Fibroblast of the aortic adventitia (primary cell): ENCODE measurements at regions not wholly inside any gene's neighbourhood (a gene's known extent, or its start where the extent isn't known, plus 50 kb on each side); places are given as distances from the start of the nearest gene placed in this dataset.

Experiments used
- DNase-seq: peaks from one replicate; pipeline ENCODE4 v3.0.0-alpha.2; 2010; ENCODE audit warnings: low read depth
- H3K4me3 ChIP-seq: 2 replicates; pipeline ENCODE4 v1.5.1; 2011; ENCODE audit warnings: low read depth, mild to moderate bottlenecking, control low read depth, low read length, moderate library complexity
- CTCF ChIP-seq: IDR thresholded peaks from 2 replicates; pipeline ENCODE4 v1.5.1; 2011; ENCODE audit warnings: mild to moderate bottlenecking, low read length, control low read depth, inconsistent platforms; ENCODE audit not compliant: insufficient read depth

GRCh38 chr5:88393042-88393441 is 124.4 kb upstream of the TMEM161B start:
- no peak for DNase-seq
- TF ChIP-seq CTCF: no peak
- no peak overlapping the region for H3K4me3 ChIP-seq

- H3K4me3 ChIP-seq: no peak overlapping the region
- no peak for DNase-seq
- no peak for TF ChIP-seq CTCF
Measured at GRCh38 chr5:88391991-88392390, 123.3 kb upstream of the TMEM161B start.

GRCh38 chr5:88391116-88391515 is 122.5 kb upstream of the TMEM161B start:
- no peak for TF ChIP-seq CTCF
- H3K4me3 ChIP-seq: no peak overlapping the region
- DNase-seq: no peak

GRCh38 chr5:88390481-88390880 is 121.8 kb upstream of the TMEM161B start:
- no peak overlapping the region for H3K4me3 ChIP-seq
- no peak for DNase-seq
- no peak for TF ChIP-seq CTCF

DNA sequence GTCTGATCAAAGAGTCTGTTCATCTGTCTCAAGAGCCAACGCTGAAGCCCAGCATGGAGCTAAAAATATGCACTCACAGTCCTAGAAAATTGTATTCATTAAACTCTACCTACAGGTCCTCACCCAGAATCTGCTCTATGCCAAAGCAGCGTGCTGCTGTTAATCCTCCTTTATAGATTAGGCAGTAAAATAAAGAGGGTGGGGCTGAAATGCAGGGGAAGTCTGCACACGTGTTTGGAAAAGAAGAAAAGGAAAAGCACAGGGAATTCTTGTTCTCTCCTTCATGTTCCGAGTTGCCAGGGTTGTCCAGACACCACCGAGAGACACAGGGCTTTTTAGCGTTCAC is 121.4 kb upstream of the TMEM161B start:
- no peak for DNase-seq
- TF ChIP-seq CTCF: no peak

DNA sequence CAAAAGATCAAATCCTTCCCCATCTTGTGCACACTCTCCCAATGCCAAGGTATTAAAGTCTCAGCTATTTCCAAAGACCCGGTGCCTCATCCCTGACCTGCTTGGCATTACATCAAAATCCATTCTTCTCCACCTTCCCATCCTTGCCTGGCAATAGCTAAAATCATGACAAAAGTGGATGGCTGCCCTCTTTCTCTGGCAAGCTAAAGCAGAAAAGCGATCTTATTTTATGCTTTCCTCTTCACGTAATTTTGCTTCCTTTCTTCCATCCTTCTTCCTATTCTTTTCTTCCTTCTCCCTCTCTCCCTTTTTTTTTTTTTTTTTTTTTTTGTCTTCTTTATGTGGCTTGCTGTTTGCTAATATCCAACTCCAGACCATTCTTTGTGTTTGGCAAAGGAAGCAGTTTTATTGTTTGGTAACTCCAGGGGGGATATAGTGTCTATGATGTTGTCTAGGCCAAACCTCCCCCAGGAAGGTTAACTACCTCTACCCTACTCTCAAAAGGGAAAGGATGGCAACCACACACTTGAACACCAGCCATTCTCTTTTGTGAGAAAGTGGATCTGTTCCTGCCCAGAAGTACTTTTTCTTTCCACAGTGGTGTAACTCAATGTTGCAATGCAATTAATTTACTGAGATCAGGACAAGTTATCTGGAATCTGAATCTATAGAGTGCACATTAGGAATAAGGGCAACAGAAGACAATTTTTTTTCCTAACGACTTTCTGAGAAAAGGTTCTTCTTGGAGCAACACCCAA is 120.9 kb upstream of the TMEM161B start:
- TF ChIP-seq CTCF: no peak
- no peak overlapping the region for H3K4me3 ChIP-seq
- no peak for DNase-seq

More for the DNA sequence above, 121.4 kb upstream of the TMEM161B start:
- H3K4me3 ChIP-seq: no peak overlapping the region
